GM12878 (cell line): ENCODE measurements at regions not wholly inside any gene's neighbourhood (a gene's known extent, or its start where the extent isn't known, plus 50 kb on each side); places are given as distances from the start of the nearest gene placed in this dataset.

Source experiments
- ATAC-seq: fragments of 200-7000 bp; cut with Tn5 transposase; 3 replicates; pipeline ENCODE4 v1.9.1; 2020; ENCODE audit warnings: mild to moderate bottlenecking, moderate library complexity
- BruUV-seq: library from RNA; stranded (reverse); fragments of 400-500 nt; replicated peaks from 2 replicates; lab custom pipeline; 2021; lab: Mats Ljungman, UMichigan
- CTCF ChIA-PET: fragments of 300-600 bp; sonication (Branson Sonifier 250); formaldehyde crosslinking; extraction: SDS; loops from one replicate; lab custom pipeline; 2021; ENCODE audit warnings: inconsistent platforms; lab: Yijun Ruan, JAX
- POLR2A ChIA-PET: fragments of 350-600 bp; formaldehyde crosslinking; extraction: SDS; loops from one replicate; lab custom pipeline; 2021; ENCODE audit warnings: inconsistent platforms; lab: Charles Lee
- RAD21 ChIA-PET: fragments of 300-600 bp; sonication (Branson Sonifier 250); formaldehyde crosslinking; loops from one replicate; lab custom pipeline; 2023; ENCODE audit warnings: antibody characterized with exemption; ENCODE audit not compliant: unreplicated experiment; lab: Charles Lee
- SMC1A ChIA-PET: fragments of 300-600 bp; sonication (Branson Sonifier 250); formaldehyde crosslinking; loops from one replicate; lab custom pipeline; 2023; ENCODE audit not compliant: unreplicated experiment, uncharacterized antibody; lab: Charles Lee
- DNase-seq: peaks from one replicate; pipeline ENCODE4 v3.0.0-alpha.2; 2011; ENCODE audit warnings: low read depth, low spot score
- FAIRE-seq: peaks from 3 replicates; lab custom pipeline; 2011; peaks lifted over from hg19 to GRCh38; lab: Jason Lieb, UNC
- H2AFZ ChIP-seq: 2 replicates; pipeline ENCODE4 v1.6.0; 2011; ENCODE audit warnings: low read depth, low read length, control low read depth; ENCODE audit not compliant: control insufficient read depth
- H3K27ac ChIP-seq: 2 replicates; pipeline ENCODE4 v1.5.1; 2011; ENCODE audit warnings: control low read depth; ENCODE audit not compliant: control insufficient read depth, insufficient read depth
- H3K27me3 ChIP-seq, 2 experiments: replicated peaks in 1 of 2; 2 replicates each; pipeline versions ENCODE4 v1.6.0 to v1.6.1; 2011; ENCODE audit warnings: low read length in 1 of 2; ENCODE audit not compliant: control insufficient read depth in 2 of 2, insufficient read depth in 2 of 2
- H3K36me3 ChIP-seq, 2 experiments: 2 replicates each; pipeline ENCODE4 v1.5.1; 2011; ENCODE audit warnings: low read length in 1 of 2; ENCODE audit not compliant: control insufficient read depth in 2 of 2, insufficient read depth in 2 of 2
- H3K4me1 ChIP-seq: 2 replicates; pipeline ENCODE4 v1.6.1; 2011; ENCODE audit warnings: mild to moderate bottlenecking, low read length, moderate library complexity, mixed read lengths; ENCODE audit not compliant: control insufficient read depth, insufficient read depth
- H3K4me2 ChIP-seq: 2 replicates; pipeline ENCODE4 v1.6.0; 2011; ENCODE audit warnings: control low read depth; ENCODE audit not compliant: control insufficient read depth, insufficient read depth
- H3K4me3 ChIP-seq: fragments of 200-600 bp; sonication (generic); 2 replicates; pipeline ENCODE4 v1.5.1; 2016
- H3K79me2 ChIP-seq: 2 replicates; pipeline ENCODE4 v1.6.0; 2011; ENCODE audit warnings: low read length; ENCODE audit not compliant: control insufficient read depth, insufficient read depth
- H3K9ac ChIP-seq: 2 replicates; pipeline ENCODE4 v1.8.0; 2011; ENCODE audit warnings: low read length, control low read depth, mixed read lengths; ENCODE audit not compliant: control insufficient read depth, insufficient read depth
- H3K9me3 ChIP-seq: replicated peaks from 3 replicates; pipeline ENCODE4 v1.5.1; 2011; ENCODE audit warnings: mild to moderate bottlenecking, low read length; ENCODE audit not compliant: control insufficient read depth, insufficient read depth
- H4K20me1 ChIP-seq: 2 replicates; pipeline ENCODE4 v1.6.0; 2011; ENCODE audit not compliant: control insufficient read depth, insufficient read depth
- CBX3 ChIP-seq: fragments of 200-600 bp; sonication (generic); IDR thresholded peaks from 2 replicates; pipeline ENCODE4 v1.6.1; 2016; ENCODE audit warnings: low read depth, borderline replicate concordance
- USF1 ChIP-seq: IDR thresholded peaks from 2 replicates; pipeline ENCODE4 v1.6.1; 2011; ENCODE audit warnings: borderline replicate concordance, low read depth, mild to moderate bottlenecking, moderate library complexity, mixed read lengths, low read length; ENCODE audit not compliant: insufficient read depth; ENCODE audit errors: extremely low read length
- ZNF592 ChIP-seq: fragments of 450-650 bp; IDR thresholded peaks from 2 replicates; pipeline ENCODE4 v1.6.1; 2017; ENCODE audit warnings: mild to moderate bottlenecking, moderate library complexity
- WGBS: methylation state at CpG from one replicate; pipeline ENCODE4 v1.1.6; 2016; ENCODE audit warnings: low lambda C conversion rate; ENCODE audit not compliant: insufficient replicate concordance, insufficient coverage; ENCODE audit errors: missing lambda C conversion rate; 5-methylcytosine and 5-hydroxymethylcytosine counted together
- in situ Hi-C: fragments of 300-500 bp; cut with MboI; formaldehyde crosslinking; loops from 9 replicates; pipeline ENCODE4 v1.14.3; 2018; ENCODE audit warnings: mixed read lengths
- intact Hi-C: fragments of 100-400 bp; cut with micrococcal nuclease; formaldehyde crosslinking; loops from one replicate; pipeline ENCODE4 v1.14.2; 2022; ENCODE audit not compliant: unreplicated experiment

GRCh38 chr16:65796481-65796880, 570.0 kb upstream of the CDH5 start:
- ChIA-PET POLR2A (no interaction called here), SMC1A (no interaction called here), CTCF (interaction anchor here (1.0 kb wide), 1 partner anchor 47 kb away, joined by 3 read pairs; no protein-coding TSS in a partner anchor), RAD21 (no interaction called here)
- H3K27ac ChIP-seq = no peak overlapping the region
- H3K27me3 ChIP-seq = no peaks in the 10 kb centered on the region
- in situ Hi-C loops = no loop called here
- H3K4me3 ChIP-seq = no peak overlapping the region
- H3K79me2 ChIP-seq = no peaks in the 10 kb centered on the region
- H2AFZ ChIP-seq = no peak overlapping the region
- H3K4me1 ChIP-seq = no peaks in the 10 kb centered on the region
- H4K20me1 ChIP-seq = no peaks in the 10 kb centered on the region
- ATAC-seq (no peak), FAIRE-seq (no peak), DNase-seq (no peak)
- H3K9ac ChIP-seq = no peak overlapping the region
- no peak overlapping the region for H3K4me2 ChIP-seq
- 0% methylated on average over 3 of the region's 3 CpGs for WGBS
- TF ChIP-seq ZNF592 (no peak), USF1 (no peak), CBX3 (no peak)
- no peaks in the 10 kb centered on the region for H3K9me3 ChIP-seq
- BruUV-seq = no TSS peak
- intact Hi-C loops = no loop called here
- H3K36me3 ChIP-seq = no peaks in the 10 kb centered on the region
